ENCODE measurements at regions not wholly inside any gene's neighbourhood (a gene's known extent, or its start where the extent isn't known, plus 50 kb on each side); places are given as distances from the start of the nearest gene placed in this dataset.

GRCh38 chr1:95497566-95497965 lies 263.6 kb downstream of the RWDD3 start:
- TF ChIP-seq ZNF76 (tag by site-specific recombination; IDR thresholded peaks at IDR 0.05; ENCODE audit: borderline replicate concordance, low read depth) (no peak), ZNF654 (tag by site-specific recombination; IDR thresholded peaks at IDR 0.05; ENCODE audit: low read depth) (no peak), ZNF596 (tag by site-specific recombination; IDR thresholded peaks at IDR 0.05) (no peak), YY1 (tag by site-specific recombination; IDR thresholded peaks at IDR 0.05) (no peak), ZNF274 (IDR thresholded peaks at IDR 0.05; ENCODE audit: low read length) (no peak), ZNF274 (tag by site-specific recombination; IDR thresholded peaks at IDR 0.05; ENCODE audit: borderline replicate concordance) (no peak), CTCF (tag by site-specific recombination; IDR thresholded peaks at IDR 0.05) (no peak), KLF9 (tag by site-specific recombination; IDR thresholded peaks at IDR 0.05; ENCODE audit: low read depth) (no peak)

All from HEK293 (cell line).